RWPE2 (cell line): ENCODE measurements at regions not wholly inside any gene's neighbourhood (a gene's known extent, or its start where the extent isn't known, plus 50 kb on each side); places are given as distances from the start of the nearest gene placed in this dataset.

Experiments used
- ATAC-seq: fragments of 200-7000 bp; cut with Tn5 transposase; 3 replicates; pipeline ENCODE4 v1.9.1; 2021; ENCODE audit warnings: low read depth
- DNase-seq: peaks from one replicate; pipeline ENCODE4 v3.0.0-alpha.2; 2020; ENCODE audit warnings: low spot score
- H3K27ac ChIP-seq: fragments of 450-650 bp; 2 replicates; pipeline ENCODE4 v1.5.1; 2017; ENCODE audit warnings: mild to moderate bottlenecking; ENCODE audit not compliant: poor library complexity, severe bottlenecking
- H3K27me3 ChIP-seq: fragments of 250-450 bp; sonication (Bioruptor Pico); 2 replicates; pipeline ENCODE4 v1.5.1; 2021; ENCODE audit warnings: mild to moderate bottlenecking, moderate library complexity; ENCODE audit not compliant: insufficient read depth, poor library complexity, severe bottlenecking
- H3K36me3 ChIP-seq: fragments of 250-450 bp; sonication (Bioruptor Pico); 2 replicates; pipeline ENCODE4 v1.5.1; 2020; ENCODE audit warnings: low read depth, mild to moderate bottlenecking, moderate library complexity
- H3K4me1 ChIP-seq: fragments of 250-450 bp; sonication (Bioruptor Pico); 2 replicates; pipeline ENCODE4 v1.5.1; 2021; ENCODE audit warnings: mild to moderate bottlenecking, moderate library complexity; ENCODE audit not compliant: insufficient read depth, poor library complexity, severe bottlenecking
- H3K4me3 ChIP-seq: fragments of 250-450 bp; sonication (Bioruptor Pico); 2 replicates; pipeline ENCODE4 v1.5.1; 2021; ENCODE audit warnings: mild to moderate bottlenecking, moderate library complexity; ENCODE audit not compliant: severe bottlenecking
- H3K9me3 ChIP-seq: fragments of 250-450 bp; sonication (Bioruptor Pico); 2 replicates; pipeline ENCODE4 v1.5.1; 2021; ENCODE audit warnings: mild to moderate bottlenecking, moderate library complexity; ENCODE audit not compliant: severe bottlenecking
- TF ChIP-seq, protein P1 (sequence below): fragments of 450-650 bp; IDR thresholded peaks from one replicate; pipeline ENCODE4 v1.5.1; 2017; ENCODE audit warnings: mild to moderate bottlenecking, moderate library complexity; ENCODE audit not compliant: poor library complexity, severe bottlenecking

DNA sequence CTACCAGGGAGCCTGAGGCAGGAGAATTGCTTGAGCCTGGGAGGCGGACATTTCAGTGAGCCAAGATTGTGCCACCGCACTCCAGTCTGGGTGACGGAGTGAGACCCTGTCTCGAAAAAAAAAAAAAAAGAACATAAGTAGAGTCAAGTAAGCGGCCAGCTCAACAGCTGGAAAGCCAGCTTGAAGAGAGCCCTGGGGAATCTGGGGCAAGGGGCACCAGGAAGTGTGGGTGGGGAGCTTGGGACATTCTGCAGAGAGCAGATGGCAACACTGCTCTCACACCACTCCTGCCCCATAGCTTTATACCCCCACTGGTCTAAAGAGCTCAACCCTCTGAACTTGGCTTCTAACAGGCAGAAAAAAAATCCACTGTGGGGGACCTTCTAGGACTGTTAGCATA lies 505.6 kb downstream of the BUD13 start:
- no peaks in the 10 kb centered on the region for H3K4me1 ChIP-seq
- no peak for DNase-seq
- ATAC-seq, result no peak
- H3K36me3 ChIP-seq, result no peaks in the 10 kb centered on the region
- H3K27ac ChIP-seq, result no peak overlapping the region
- no peak overlapping the region for H3K4me3 ChIP-seq
- TF ChIP-seq, protein P1, sequence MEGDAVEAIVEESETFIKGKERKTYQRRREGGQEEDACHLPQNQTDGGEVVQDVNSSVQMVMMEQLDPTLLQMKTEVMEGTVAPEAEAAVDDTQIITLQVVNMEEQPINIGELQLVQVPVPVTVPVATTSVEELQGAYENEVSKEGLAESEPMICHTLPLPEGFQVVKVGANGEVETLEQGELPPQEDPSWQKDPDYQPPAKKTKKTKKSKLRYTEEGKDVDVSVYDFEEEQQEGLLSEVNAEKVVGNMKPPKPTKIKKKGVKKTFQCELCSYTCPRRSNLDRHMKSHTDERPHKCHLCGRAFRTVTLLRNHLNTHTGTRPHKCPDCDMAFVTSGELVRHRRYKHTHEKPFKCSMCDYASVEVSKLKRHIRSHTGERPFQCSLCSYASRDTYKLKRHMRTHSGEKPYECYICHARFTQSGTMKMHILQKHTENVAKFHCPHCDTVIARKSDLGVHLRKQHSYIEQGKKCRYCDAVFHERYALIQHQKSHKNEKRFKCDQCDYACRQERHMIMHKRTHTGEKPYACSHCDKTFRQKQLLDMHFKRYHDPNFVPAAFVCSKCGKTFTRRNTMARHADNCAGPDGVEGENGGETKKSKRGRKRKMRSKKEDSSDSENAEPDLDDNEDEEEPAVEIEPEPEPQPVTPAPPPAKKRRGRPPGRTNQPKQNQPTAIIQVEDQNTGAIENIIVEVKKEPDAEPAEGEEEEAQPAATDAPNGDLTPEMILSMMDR, result no peak
- H3K9me3 ChIP-seq, result no peaks in the 10 kb centered on the region
- peaks cover 4% of the 10 kb centered on the region for H3K27me3 ChIP-seq

DNA sequence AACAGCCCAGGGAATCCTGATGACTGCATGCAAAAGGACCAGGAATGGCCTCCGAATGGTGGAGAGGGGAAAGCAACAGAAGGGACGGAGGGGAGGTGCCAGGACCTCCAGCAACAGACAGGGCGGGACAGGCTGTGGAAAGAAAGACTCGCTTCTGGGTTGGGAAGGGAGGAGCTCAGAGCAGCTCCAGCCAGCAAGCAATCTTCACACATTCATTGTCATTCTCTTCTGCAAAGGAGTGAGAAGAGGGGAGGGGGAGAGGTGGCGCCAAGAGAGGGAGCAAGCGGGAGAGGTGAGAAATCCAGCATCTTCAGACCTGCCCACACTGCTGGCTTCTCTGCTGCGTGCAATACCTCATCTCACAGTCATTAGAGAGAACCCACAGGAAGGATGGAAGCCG lies 509.0 kb downstream of the BUD13 start:
- no peaks in the 10 kb centered on the region for H3K9me3 ChIP-seq
- DNase-seq (no peak), ATAC-seq (no peak)
- no peak overlapping the region for H3K4me3 ChIP-seq
- peaks cover 4% of the 10 kb centered on the region for H3K27me3 ChIP-seq
- no peaks in the 10 kb centered on the region for H3K36me3 ChIP-seq
- no peak overlapping the region for H3K27ac ChIP-seq
- no peaks in the 10 kb centered on the region for H3K4me1 ChIP-seq
- TF ChIP-seq, protein P1, result no peak

DNA sequence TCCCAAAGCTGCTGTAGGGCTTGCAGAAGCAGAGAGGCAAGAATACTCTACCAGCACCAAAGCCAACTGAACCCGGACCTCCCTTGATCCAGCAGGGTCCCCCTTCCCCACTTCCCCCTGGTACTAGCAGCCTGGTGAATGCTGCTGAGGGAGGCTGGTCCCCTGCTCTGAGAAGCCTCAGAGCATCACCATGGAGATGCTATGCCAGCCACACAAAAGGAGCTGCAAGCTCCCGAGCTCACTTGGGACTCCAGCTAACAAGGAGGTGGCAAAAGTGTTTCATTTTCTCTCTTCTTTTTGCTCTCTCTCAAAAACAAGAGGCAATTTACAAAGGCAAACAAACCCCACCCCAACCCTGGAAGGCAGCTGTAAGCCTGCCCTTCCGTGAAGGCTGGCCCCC lies 509.8 kb downstream of the BUD13 start:
- TF ChIP-seq, protein P1, result no peak
- H3K27me3 ChIP-seq, result peaks cover 4% of the 10 kb centered on the region
- H3K4me1 ChIP-seq, result no peaks in the 10 kb centered on the region
- H3K27ac ChIP-seq, result no peak overlapping the region
- H3K4me3 ChIP-seq, result no peak overlapping the region
- no peaks in the 10 kb centered on the region for H3K36me3 ChIP-seq
- H3K9me3 ChIP-seq, result no peaks in the 10 kb centered on the region
- DNase-seq (no peak), ATAC-seq (no peak)

DNA sequence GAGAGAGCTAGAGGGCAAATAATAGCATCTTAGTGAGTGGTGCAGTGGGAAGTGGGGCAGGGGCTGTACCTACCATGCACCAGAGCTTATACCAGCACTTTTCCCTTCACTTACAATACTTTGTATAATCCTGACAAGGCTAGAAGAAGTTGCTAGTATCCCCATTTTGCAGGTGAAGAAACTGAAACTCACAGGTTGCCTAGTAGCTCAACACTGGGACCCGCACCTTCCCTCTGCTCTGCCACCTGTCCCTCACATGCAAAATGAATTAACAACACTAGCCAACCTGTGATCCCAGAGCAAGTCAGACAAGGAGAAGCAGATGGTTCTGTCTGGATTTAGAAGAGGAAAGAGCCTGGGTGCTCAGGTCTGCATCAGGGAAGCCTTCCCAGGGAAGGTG lies 510.4 kb downstream of the BUD13 start:
- H3K27ac ChIP-seq, result no peak overlapping the region
- TF ChIP-seq, protein P1, result no peak
- ATAC-seq, result no peak
- DNase-seq, result no peak
- H3K4me1 ChIP-seq, result no peaks in the 10 kb centered on the region
- H3K36me3 ChIP-seq, result no peaks in the 10 kb centered on the region
- peaks cover 4% of the 10 kb centered on the region for H3K27me3 ChIP-seq
- H3K4me3 ChIP-seq, result no peak overlapping the region
- H3K9me3 ChIP-seq, result peaks cover 2% of the 10 kb centered on the region

DNA sequence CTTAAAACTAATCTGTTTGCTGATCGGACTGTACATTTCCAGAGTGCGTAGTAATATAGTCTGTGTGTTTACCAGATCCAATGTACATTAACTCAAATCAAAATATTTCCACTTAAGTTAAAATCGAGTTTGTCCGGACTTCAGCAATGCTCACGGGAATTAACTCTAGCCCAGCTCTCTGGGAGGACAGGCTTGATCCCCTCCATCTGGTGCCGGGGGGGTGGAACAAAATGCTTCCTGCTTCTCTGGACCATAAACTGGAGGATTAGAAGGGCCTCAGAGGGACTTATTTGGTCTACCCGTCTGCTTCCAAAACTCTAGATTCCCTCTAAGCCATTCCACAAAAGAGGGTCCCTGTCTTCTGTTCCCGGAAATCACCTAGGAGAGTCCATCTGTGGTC lies 511.2 kb downstream of the BUD13 start:
- Histone ChIP-seq H3K27ac (no peak overlapping the region), H3K36me3 (no peaks in the 10 kb centered on the region), H3K4me3 (no peak overlapping the region), H3K27me3 (peaks cover 4% of the 10 kb centered on the region), H3K4me1 (no peaks in the 10 kb centered on the region), H3K9me3 (peaks cover 2% of the 10 kb centered on the region)
- DNase-seq, result no peak
- ATAC-seq, result no peak
- TF ChIP-seq, protein P1, result no peak
